ENCODE measurements at regions not wholly inside any gene's neighbourhood (a gene's known extent, or its start where the extent isn't known, plus 50 kb on each side); places are given as distances from the start of the nearest gene placed in this dataset.

DNA sequence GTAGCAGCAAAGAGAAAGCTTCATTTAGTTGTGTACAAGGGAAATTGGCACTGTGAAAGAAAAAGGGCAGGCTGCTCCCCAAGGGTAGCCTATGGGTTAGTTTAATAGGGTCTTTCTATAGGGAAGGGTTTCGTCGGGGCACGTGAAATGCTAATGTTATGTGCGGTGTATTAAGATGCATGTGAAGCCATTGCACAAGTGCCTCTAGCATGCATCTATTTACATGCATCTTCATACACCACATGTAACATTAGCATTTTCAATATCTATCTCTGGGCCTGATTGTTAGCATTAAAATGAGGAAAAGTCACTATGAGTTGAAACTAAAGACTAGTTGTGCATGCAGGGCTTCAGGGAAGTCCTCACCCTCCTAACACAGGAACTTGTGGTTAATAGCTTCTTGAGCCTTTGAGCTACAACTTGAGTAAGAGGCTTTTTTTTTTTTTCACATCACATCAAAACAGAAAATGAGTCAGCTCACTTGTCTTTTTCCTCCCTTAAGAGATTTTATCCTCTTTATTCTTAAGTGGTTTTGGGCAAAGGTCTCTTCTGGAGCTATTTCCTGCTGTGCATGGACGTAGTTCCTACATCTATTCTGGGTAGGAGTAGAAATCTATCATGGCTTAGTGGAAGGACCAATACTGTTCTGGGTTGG lies 613.4 kb downstream of the ZPLD1 start:
- Mint-ChIP-seq H3K4me1 (ENCODE audit: low read depth) (no peaks in the 10 kb centered on the region), H3K9me3 (ENCODE audit: low read depth) (no peaks in the 10 kb centered on the region), H3K36me3 (ENCODE audit: low read depth) (no peaks in the 10 kb centered on the region), H3K27me3 (ENCODE audit: low read depth) (peaks cover 12% of the 10 kb centered on the region), H3K27ac (ENCODE audit: unreplicated experiment) (no peak overlapping the region), H3K4me3 (ENCODE audit: unreplicated experiment) (no peak overlapping the region)
- TF ChIP-seq, protein P1, sequence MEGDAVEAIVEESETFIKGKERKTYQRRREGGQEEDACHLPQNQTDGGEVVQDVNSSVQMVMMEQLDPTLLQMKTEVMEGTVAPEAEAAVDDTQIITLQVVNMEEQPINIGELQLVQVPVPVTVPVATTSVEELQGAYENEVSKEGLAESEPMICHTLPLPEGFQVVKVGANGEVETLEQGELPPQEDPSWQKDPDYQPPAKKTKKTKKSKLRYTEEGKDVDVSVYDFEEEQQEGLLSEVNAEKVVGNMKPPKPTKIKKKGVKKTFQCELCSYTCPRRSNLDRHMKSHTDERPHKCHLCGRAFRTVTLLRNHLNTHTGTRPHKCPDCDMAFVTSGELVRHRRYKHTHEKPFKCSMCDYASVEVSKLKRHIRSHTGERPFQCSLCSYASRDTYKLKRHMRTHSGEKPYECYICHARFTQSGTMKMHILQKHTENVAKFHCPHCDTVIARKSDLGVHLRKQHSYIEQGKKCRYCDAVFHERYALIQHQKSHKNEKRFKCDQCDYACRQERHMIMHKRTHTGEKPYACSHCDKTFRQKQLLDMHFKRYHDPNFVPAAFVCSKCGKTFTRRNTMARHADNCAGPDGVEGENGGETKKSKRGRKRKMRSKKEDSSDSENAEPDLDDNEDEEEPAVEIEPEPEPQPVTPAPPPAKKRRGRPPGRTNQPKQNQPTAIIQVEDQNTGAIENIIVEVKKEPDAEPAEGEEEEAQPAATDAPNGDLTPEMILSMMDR (IDR thresholded peaks at IDR 0.05): no peak
- no peak for DNase-seq (ENCODE audit: low spot score)

DNA sequence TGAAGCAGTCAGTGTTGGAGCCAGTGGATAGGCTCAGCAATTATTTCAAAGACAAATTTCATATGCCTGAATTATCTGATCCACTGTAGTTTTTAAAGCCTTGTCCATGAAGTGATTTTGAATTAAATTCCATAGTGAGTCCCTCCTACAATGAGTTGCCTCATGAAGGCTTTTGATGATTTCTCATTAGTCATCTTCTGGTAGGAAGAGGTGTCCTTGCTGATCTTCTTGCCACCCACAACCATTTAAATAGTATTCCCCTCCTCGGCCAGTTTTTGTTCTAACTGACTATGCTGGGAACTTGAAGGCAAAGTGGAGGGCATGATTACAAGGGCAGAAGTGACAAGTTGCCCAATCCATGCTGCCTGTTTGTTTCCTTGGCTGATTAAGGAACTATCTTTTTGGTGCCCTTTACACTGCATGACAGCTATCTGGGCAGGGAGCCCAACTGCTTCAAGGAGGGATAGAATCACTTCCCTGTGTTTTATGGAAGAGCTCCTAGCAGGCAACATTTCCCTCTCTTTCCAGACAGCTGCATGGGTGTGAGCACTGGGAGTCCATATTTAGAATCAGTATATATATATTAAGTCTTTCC lies 617.5 kb downstream of the ZPLD1 start:
- H3K4me1 Mint-ChIP-seq (ENCODE audit: low read depth): no peaks in the 10 kb centered on the region
- no peak overlapping the region for H3K27ac Mint-ChIP-seq (ENCODE audit: unreplicated experiment)
- no peaks in the 10 kb centered on the region for H3K36me3 Mint-ChIP-seq (ENCODE audit: low read depth)
- H3K9me3 Mint-ChIP-seq (ENCODE audit: low read depth): no peaks in the 10 kb centered on the region
- H3K27me3 Mint-ChIP-seq (ENCODE audit: low read depth): peaks cover 2% of the 10 kb centered on the region
- no peak for DNase-seq (ENCODE audit: low spot score)
- TF ChIP-seq, protein P1 (IDR thresholded peaks at IDR 0.05): no peak
- H3K4me3 Mint-ChIP-seq (ENCODE audit: unreplicated experiment): no peak overlapping the region

DNA sequence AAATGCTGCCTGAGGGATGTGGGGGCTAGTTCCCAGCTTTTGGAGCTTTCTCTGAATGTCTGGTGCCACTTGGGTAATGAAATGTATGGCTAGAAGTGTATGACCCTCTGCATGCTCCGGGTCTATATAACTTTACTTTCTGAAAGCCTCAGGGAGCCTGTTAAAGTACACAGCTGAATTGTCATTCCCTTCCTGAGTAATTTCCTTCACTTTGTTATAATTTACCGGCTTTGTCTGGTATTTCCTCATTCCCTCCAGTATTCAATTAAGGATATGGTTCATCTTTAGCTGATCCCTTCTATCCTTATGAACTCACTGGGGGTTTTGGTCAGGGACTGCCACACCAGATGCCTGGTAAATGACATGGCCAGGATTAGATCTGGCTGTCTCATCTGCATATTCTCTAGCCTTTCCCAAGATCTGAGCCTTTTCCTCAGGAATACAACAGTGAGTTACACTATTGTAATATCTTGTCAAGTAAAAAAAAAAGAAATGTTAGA lies 620.3 kb downstream of the ZPLD1 start:
- H3K4me3 Mint-ChIP-seq (ENCODE audit: unreplicated experiment): no peak overlapping the region
- no peak overlapping the region for H3K27ac Mint-ChIP-seq (ENCODE audit: unreplicated experiment)
- no peak for DNase-seq (ENCODE audit: low spot score)
- no peaks in the 10 kb centered on the region for H3K9me3 Mint-ChIP-seq (ENCODE audit: low read depth)
- TF ChIP-seq, protein P1 (IDR thresholded peaks at IDR 0.05): no peak
- H3K27me3 Mint-ChIP-seq (ENCODE audit: low read depth): peaks cover 2% of the 10 kb centered on the region
- H3K4me1 Mint-ChIP-seq (ENCODE audit: low read depth): no peaks in the 10 kb centered on the region
- no peaks in the 10 kb centered on the region for H3K36me3 Mint-ChIP-seq (ENCODE audit: low read depth)

GRCh38 chr3:103056542-103056941 lies 621.7 kb downstream of the ZPLD1 start:
- Mint-ChIP-seq H3K4me1 (ENCODE audit: low read depth) (no peaks in the 10 kb centered on the region), H3K27me3 (ENCODE audit: low read depth) (peaks cover 4% of the 10 kb centered on the region), H3K4me3 (ENCODE audit: unreplicated experiment) (no peak overlapping the region), H3K36me3 (ENCODE audit: low read depth) (no peaks in the 10 kb centered on the region), H3K27ac (ENCODE audit: unreplicated experiment) (no peak overlapping the region), H3K9me3 (ENCODE audit: low read depth) (no peaks in the 10 kb centered on the region)
- DNase-seq (ENCODE audit: low spot score): no peak
- TF ChIP-seq, protein P1 (IDR thresholded peaks at IDR 0.05): no peak

DNA sequence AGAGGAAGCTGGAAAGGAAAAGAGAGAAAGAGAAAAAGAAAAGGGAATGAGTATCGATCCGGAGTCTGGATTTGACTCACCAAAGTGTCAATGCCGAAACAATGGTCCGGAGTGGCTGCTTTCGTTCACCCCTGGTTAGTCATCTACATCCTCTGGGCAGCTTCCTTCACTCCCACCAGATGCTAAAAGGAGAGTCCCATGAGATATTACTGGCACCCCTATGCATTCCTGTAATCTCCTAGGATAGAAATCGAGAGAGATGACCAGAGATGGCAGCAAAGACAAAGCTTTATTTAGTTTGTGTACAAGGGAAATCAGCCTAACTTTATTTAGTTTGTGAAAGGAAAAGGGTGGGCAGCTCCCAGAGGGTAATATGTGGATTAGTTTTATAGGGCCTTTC lies 622.2 kb downstream of the ZPLD1 start:
- Mint-ChIP-seq H3K4me1 (ENCODE audit: low read depth) (no peaks in the 10 kb centered on the region), H3K4me3 (ENCODE audit: unreplicated experiment) (no peak overlapping the region), H3K27me3 (ENCODE audit: low read depth) (peaks cover 6% of the 10 kb centered on the region), H3K9me3 (ENCODE audit: low read depth) (no peaks in the 10 kb centered on the region), H3K36me3 (ENCODE audit: low read depth) (no peaks in the 10 kb centered on the region), H3K27ac (ENCODE audit: unreplicated experiment) (no peak overlapping the region)
- no peak for DNase-seq (ENCODE audit: low spot score)
- TF ChIP-seq, protein P1 (IDR thresholded peaks at IDR 0.05): no peak
